Activated T-cell treated with anti-CD3 and anti-CD28 coated beads, Interleukin-2, amount 50 U/mL, for 72 hours (primary cell): ENCODE measurements at regions not wholly inside any gene's neighbourhood (a gene's known extent, or its start where the extent isn't known, plus 50 kb on each side); places are given as distances from the start of the nearest gene placed in this dataset.

Experiments used
- ATAC-seq, 2 donors: fragments of 150-1000 bp; cut with Tn5 transposase; replicated peaks in 1 of 2; 2 replicates each; pipeline ENCODE4 v1.10.0; 2021; ENCODE audit warnings: moderate library complexity in 2 of 2, mild to moderate bottlenecking in 1 of 2
- DNase-seq, 2 donors: peaks; one replicate each; pipeline ENCODE4 v3.0.0; 2021 to 2022; ENCODE audit warnings: mixed read lengths in 1 of 2
- H3K27ac Mint-ChIP-seq: one replicate; pipeline ENCODE4 v1.8.0; 2022; ENCODE audit warnings: mild to moderate bottlenecking, moderate library complexity, mixed read lengths
- H3K27me3 Mint-ChIP-seq: one replicate; pipeline ENCODE4 v1.8.0; 2022; ENCODE audit warnings: low read depth, mixed read lengths
- H3K36me3 Mint-ChIP-seq, 2 donors: one replicate each; pipeline ENCODE4 v1.8.0; 2022; ENCODE audit warnings: mixed read lengths in 2 of 2, mild to moderate bottlenecking in 1 of 2; ENCODE audit not compliant: insufficient read depth in 2 of 2
- H3K4me1 Mint-ChIP-seq: one replicate; pipeline ENCODE4 v1.8.0; 2022; ENCODE audit warnings: low read depth, mixed read lengths
- H3K4me3 Mint-ChIP-seq, 2 donors: one replicate each; pipeline ENCODE4 v1.8.0; 2022; ENCODE audit warnings: mild to moderate bottlenecking in 2 of 2, mixed read lengths in 2 of 2, moderate library complexity in 2 of 2
- H3K9me3 Mint-ChIP-seq, 2 donors: one replicate each; pipeline ENCODE4 v1.8.0; 2022; ENCODE audit warnings: mixed read lengths in 2 of 2

DNA sequence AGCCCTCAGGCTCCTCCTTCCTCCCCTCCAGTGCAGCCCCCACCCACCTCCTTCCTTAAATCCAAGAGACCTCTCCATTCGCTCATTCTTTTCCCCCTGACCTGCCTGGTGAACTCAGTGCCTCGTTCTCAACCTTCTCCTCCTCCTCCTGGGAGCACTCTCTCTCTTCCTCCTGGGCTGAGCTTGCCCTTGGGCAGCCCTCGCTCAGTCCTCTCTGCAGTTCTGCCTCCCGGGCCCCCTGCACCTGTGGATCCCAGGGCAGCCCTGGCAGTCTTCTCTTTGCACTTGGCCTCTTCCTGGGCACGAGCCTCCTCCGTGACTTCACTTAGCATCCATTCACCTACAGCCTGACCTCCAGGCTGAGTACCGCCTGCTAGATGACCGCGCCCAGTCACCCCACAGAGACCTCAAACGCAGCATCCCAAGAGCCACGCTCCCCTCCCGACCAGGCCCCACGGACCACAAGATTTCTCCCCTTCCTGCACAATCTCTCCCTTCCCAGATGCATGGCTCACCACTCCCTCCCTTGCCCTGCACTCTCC is 58.9 kb upstream of the ID2 start:
- no peaks in the 10 kb centered on the region for H3K36me3 Mint-ChIP-seq
- H3K27me3 Mint-ChIP-seq: peaks cover 28% of the 10 kb centered on the region
- H3K4me3 Mint-ChIP-seq: no peak overlapping the region
- no peaks in the 10 kb centered on the region for H3K9me3 Mint-ChIP-seq
- ATAC-seq (no peak), DNase-seq (no peak)
- H3K4me1 Mint-ChIP-seq: peaks cover 12% of the 10 kb centered on the region
- peak overlapping the region; percentile 16 for H3K27ac Mint-ChIP-seq

- H3K9me3 Mint-ChIP-seq: no peaks in the 10 kb centered on the region
- H3K27ac Mint-ChIP-seq: no peak overlapping the region
- H3K27me3 Mint-ChIP-seq: peaks cover 28% of the 10 kb centered on the region
Observed at GRCh38 chr2:8623576-8623957, 58.3 kb upstream of the ID2 start.

GRCh38 chr2:8623958-8624591 is 57.8 kb upstream of the ID2 start:
- H3K36me3 Mint-ChIP-seq: no peaks in the 10 kb centered on the region
- no peak overlapping the region for H3K4me3 Mint-ChIP-seq
- peaks cover 28% of the 10 kb centered on the region for H3K27me3 Mint-ChIP-seq
- no peaks in the 10 kb centered on the region for H3K9me3 Mint-ChIP-seq
- ATAC-seq (no peak), DNase-seq (no peak)
- H3K4me1 Mint-ChIP-seq: peaks cover 18% of the 10 kb centered on the region
- no peak overlapping the region for H3K27ac Mint-ChIP-seq

More at GRCh38 chr2:8623576-8623957, 58.3 kb upstream of the ID2 start:
- no peak for DNase-seq
- no peaks in the 10 kb centered on the region for H3K36me3 Mint-ChIP-seq
- H3K4me3 Mint-ChIP-seq: no peak overlapping the region
- no peak for ATAC-seq
- H3K4me1 Mint-ChIP-seq: peaks cover 17% of the 10 kb centered on the region

DNA sequence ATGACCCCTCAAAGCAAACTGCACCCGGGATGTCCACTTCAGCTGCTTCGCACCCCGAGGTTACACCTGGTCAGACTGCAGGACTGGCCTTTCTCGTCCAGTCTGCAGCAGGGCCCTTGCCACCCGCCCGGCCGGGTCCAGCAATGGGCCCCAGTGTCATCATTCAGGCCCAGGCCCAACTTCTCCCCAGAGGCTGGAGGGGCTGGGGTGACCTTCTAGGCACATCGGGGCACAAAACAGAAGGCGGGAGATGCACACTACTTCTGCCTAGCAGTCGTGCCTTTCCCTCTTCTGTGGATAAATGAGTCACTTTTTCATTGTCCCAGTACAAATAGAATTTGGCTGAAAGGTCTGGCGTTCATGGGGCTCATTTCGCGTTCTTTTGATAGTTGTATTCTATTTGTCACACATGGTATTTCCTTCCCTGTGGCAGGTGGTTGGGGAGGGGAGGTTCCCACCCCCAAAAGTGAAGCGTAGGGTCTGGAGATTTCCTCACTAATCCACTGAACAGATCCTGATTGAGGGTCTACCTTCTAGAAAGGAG is 56.9 kb upstream of the ID2 start:
- H3K4me3 Mint-ChIP-seq: no peak overlapping the region
- DNase-seq (no peak), ATAC-seq (no peak)
- H3K9me3 Mint-ChIP-seq: no peaks in the 10 kb centered on the region
- H3K27ac Mint-ChIP-seq: no peak overlapping the region
- H3K36me3 Mint-ChIP-seq: no peaks in the 10 kb centered on the region
- peaks cover 18% of the 10 kb centered on the region for H3K4me1 Mint-ChIP-seq
- peaks cover 21% of the 10 kb centered on the region for H3K27me3 Mint-ChIP-seq

GRCh38 chr2:8625399-8626300 is 56.2 kb upstream of the ID2 start:
- Mint-ChIP-seq H3K36me3 (no peaks in the 10 kb centered on the region), H3K27me3 (peaks cover 13% of the 10 kb centered on the region), H3K9me3 (no peaks in the 10 kb centered on the region), H3K4me3 (no peak overlapping the region), H3K4me1 (peaks cover 18% of the 10 kb centered on the region), H3K27ac (no peak overlapping the region)
- DNase-seq: no peak
- no peak for ATAC-seq

DNA sequence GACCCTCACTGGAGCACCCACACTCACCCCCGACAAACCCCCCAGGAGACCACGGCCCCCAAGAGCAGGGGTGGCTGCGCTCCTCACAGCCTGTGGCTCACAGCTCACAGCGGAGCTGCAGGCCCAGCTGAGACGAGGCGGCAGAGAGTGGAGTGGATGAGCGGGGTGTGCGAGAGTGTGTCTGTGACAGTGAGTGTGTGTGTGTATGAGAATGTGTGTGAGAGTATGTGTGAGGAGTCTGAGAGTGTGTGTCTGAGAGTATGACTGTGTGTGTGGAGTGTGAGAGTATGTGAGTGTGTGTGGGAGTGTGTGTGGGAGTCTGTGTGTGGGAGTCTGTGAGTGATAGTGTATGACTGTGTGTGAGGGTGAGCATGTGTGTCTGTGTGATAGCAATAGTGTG is 55.3 kb upstream of the ID2 start:
- H3K9me3 Mint-ChIP-seq: no peaks in the 10 kb centered on the region
- peaks cover 18% of the 10 kb centered on the region for H3K4me1 Mint-ChIP-seq
- no peaks in the 10 kb centered on the region for H3K36me3 Mint-ChIP-seq
- H3K4me3 Mint-ChIP-seq: no peak overlapping the region
- peaks cover 9% of the 10 kb centered on the region for H3K27me3 Mint-ChIP-seq
- no peak overlapping the region for H3K27ac Mint-ChIP-seq
- ATAC-seq: peak in 1 of 2 donors; percentile 11
- no peak for DNase-seq

GRCh38 chr2:8627019-8627691 is 54.7 kb upstream of the ID2 start:
- no peak overlapping the region for H3K27ac Mint-ChIP-seq

DNA sequence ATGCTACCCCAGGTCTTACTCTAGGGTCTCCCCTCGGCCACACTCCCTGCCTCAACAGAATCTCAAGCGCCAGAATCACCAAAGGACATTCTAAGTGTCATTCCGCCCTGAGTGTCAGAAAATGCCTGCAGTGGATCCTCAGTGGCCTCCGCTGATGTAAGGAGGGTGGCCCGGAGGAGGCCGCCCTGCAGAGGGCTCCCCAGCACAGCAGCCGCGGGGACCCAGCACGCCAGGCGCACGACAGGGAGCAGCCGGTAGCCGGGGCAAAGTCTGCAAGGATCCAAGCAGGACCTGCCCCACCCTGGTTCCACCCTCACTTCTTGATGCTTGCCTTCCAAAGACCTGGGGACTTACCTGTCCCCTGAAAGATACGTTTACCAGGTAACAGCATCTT is 54.2 kb upstream of the ID2 start:
- ATAC-seq (no peak), DNase-seq (no peak)
- H3K27ac Mint-ChIP-seq: no peak overlapping the region
- peaks cover 9% of the 10 kb centered on the region for H3K27me3 Mint-ChIP-seq
- H3K36me3 Mint-ChIP-seq: no peaks in the 10 kb centered on the region
- H3K4me1 Mint-ChIP-seq: peaks cover 12% of the 10 kb centered on the region
- H3K4me3 Mint-ChIP-seq: no peak overlapping the region
- H3K9me3 Mint-ChIP-seq: no peaks in the 10 kb centered on the region

More at GRCh38 chr2:8627019-8627691, 54.7 kb upstream of the ID2 start:
- Mint-ChIP-seq H3K27me3 (peaks cover 9% of the 10 kb centered on the region), H3K36me3 (no peaks in the 10 kb centered on the region), H3K4me3 (no peak overlapping the region), H3K9me3 (no peaks in the 10 kb centered on the region), H3K4me1 (peaks cover 18% of the 10 kb centered on the region)
- DNase-seq (no peak), ATAC-seq (no peak)

DNA sequence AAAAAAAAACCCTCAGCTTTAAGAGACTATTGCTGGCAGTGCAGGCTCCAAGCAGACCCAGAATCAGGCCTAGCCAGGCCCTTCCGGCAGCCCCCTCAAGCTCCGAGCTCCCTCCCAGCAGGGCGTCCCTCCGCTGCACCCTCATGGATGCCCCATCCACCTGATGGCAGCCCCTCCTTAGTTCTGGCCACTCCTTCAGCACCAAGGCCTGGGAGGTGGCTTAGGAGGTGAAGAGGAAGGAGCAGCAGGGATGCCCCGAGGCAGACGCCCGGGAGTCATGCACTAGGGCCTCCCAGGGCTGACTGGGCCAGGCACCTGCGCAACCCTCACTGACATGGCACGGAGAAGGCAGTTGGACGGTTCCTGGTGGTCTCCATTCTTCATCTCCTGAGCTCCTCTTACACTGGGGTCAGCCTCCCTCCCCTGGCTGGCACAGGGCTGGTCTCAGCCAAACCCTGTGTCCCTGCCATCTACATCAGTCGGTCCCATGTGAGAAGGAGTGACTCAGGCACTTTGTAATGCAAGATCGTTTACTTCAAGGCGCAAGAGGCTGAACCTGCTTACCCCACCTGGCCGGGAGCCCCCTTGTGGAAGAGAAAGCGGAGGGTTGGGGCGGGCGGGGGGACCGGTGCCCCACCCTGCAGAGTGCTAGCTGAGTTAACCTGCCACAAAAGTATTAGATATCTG is 53.5 kb upstream of the ID2 start:
- Mint-ChIP-seq H3K27me3 (peaks cover 3% of the 10 kb centered on the region), H3K4me1 (peaks cover 6% of the 10 kb centered on the region), H3K9me3 (no peaks in the 10 kb centered on the region), H3K27ac (no peak overlapping the region), H3K36me3 (no peaks in the 10 kb centered on the region), H3K4me3 (no peak overlapping the region)
- ATAC-seq (no peak), DNase-seq (no peak)

GRCh38 chr2:8628866-8629209 is 53.0 kb upstream of the ID2 start:
- no peak overlapping the region for H3K27ac Mint-ChIP-seq
- H3K9me3 Mint-ChIP-seq: no peaks in the 10 kb centered on the region
- no peak for ATAC-seq
- H3K4me1 Mint-ChIP-seq: peaks cover 6% of the 10 kb centered on the region
- no peak for DNase-seq
- H3K4me3 Mint-ChIP-seq: no peak overlapping the region
- no peaks in the 10 kb centered on the region for H3K36me3 Mint-ChIP-seq
- H3K27me3 Mint-ChIP-seq: no peaks in the 10 kb centered on the region

DNA sequence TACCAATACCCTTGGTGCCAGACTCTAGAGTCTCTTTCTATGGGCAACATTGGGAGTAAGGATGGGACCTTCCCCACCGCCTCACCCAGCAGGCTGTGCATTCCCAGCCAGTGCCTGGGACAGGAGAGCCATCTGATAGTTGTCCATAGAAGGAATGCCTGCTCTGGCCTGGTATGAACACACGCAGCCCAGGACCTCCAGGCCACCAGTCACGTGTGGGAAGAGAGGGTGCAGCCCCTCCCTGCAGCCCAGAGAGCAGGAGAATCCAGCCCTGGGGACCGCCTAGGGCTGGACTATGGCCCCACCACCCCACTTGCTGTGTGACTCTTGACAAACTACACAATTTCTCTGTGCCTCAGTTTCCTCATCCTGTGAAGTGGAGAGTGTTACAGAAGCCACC is 52.5 kb upstream of the ID2 start:
- Mint-ChIP-seq H3K27ac (no peak overlapping the region), H3K27me3 (no peaks in the 10 kb centered on the region), H3K4me3 (no peak overlapping the region), H3K4me1 (peaks cover 6% of the 10 kb centered on the region), H3K36me3 (no peaks in the 10 kb centered on the region), H3K9me3 (no peaks in the 10 kb centered on the region)
- DNase-seq: no peak
- no peak for ATAC-seq

- Mint-ChIP-seq H3K27me3 (no peaks in the 10 kb centered on the region), H3K4me1 (peaks cover 6% of the 10 kb centered on the region), H3K9me3 (no peaks in the 10 kb centered on the region), H3K27ac (no peak overlapping the region), H3K36me3 (no peaks in the 10 kb centered on the region), H3K4me3 (no peak overlapping the region)
- DNase-seq: no peak
- no peak for ATAC-seq
Observed at GRCh38 chr2:8630676-8631464, 51.0 kb upstream of the ID2 start.
